Bone marrow (tissue), 2 donors: ENCODE measurements at regions not wholly inside any gene's neighbourhood (a gene's known extent, or its start where the extent isn't known, plus 50 kb on each side); places are given as distances from the start of the nearest gene placed in this dataset.

Experiments used
- DNase-seq, 2 donors: peaks; one replicate each; lab custom pipeline; 2025; lab: John Stamatoyannopoulos, UW

DNA sequence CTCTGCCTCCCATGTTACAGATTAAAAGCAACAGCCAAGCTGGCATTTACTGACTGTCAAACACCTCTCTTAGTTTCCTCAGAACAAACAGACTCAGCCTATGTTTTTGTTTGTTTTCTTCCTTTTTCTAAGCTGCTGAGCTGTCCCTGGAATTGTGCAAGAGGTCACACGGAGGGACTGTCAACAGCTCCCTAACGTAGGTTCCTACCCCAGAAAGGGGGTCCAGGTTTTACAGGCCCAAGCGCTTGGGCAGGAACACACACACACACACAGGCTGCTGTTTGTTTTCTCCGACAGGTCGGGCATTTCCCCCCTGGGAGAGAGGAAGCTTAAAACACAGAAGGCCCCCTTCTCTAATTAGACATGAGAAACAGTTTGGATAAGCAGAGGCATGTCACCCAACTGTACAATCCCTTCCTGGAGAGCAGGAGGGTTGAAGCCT, 739.6 kb upstream of the TBX3 start:
- DNase-seq, result no peak

DNA sequence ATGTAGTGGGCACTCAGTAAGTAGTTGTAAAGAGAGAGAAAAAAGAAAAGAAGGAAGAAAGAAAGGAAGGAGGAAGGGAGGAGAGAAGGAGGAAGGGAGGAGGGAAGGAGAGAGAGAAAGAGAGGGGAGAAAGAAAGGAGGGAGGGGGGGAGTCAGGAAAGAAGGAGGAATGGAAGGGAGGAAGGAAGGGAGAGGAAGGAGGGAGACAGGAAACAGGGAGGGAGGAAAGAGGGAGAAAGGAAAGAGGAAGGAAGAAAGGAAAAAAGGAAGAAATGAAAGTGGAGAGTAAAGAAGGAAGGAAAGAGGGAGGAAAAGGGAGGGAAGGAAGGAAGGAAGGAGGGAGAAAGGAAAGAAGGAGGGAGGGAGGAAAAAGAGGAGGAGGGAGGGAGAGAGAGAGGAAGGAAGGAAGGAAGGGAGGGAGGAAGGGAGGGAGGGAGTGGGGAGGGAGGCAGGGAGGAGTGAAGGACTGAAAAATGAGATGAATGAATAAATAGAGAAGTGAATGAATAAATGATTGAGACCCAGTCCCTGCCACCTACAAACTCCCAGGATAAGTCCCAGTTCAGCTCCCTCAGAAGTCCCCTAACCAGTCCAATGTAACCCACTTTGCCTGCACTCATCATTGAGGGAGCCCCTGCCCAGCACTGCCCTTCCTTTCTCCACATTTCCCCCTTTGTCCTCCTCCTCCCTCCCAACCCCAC, 739.0 kb upstream of the TBX3 start:
- DNase-seq, result no peak

DNA sequence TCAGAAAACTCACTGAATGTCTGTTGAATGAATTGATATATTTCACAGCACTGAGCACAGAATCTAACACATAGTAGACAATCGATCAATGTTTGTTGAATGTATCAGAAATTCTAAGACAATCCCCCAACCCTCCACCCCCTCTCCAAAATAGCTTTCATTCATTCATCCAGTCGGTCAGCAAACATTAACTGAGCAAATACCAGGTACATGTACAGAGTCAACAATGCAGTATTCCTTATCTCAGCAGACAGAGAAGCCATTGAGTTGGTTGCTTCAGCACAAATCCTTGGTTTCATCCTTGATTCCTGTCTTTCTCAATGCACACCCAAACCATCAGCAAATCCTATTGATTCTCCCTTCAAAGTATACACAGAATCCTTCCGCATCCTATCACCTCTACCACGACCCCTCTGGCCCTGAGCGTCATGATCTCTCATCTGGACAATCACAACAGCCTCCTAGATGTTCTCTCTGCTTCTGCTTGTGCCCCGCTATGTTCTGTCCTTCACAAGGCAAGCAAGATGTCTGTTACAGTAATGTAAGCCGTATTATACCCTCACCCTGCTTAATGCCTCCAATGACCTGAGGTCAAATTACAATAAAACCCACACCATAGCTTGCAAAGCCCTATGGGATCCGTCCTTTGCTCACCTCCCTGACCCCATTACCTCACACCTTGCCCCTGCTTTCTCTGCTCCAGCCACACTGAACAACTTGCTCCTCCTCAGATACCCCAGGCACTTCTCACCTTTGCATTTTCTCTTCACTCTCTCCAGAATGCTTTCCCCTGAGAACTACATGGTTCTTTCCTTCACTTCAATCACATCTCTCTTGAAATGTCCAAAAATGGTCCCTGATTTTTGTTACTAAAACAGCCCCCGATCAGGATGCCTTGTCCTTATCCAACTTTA, 738.1 kb upstream of the TBX3 start:
- DNase-seq, result no peak

DNA sequence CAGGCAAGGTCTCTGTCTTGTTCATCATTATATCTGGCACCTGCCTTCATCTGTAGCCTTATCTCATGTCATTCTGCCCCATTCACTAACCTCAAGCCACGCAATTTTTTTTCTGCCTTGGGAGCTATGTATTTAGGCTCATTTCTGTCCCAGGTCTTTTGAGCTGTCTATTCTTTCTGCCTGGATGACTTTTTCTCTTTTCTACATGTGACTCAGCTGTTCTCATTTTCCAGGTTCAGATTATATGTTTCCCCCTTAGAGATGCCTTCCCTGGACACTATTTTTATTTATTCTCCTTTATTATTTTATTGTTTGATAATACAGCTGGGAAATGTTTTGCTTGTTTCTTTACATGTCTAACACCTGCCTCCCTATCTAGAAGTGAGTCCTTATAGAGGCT, 737.4 kb upstream of the TBX3 start:
- DNase-seq, result no peak

DNA sequence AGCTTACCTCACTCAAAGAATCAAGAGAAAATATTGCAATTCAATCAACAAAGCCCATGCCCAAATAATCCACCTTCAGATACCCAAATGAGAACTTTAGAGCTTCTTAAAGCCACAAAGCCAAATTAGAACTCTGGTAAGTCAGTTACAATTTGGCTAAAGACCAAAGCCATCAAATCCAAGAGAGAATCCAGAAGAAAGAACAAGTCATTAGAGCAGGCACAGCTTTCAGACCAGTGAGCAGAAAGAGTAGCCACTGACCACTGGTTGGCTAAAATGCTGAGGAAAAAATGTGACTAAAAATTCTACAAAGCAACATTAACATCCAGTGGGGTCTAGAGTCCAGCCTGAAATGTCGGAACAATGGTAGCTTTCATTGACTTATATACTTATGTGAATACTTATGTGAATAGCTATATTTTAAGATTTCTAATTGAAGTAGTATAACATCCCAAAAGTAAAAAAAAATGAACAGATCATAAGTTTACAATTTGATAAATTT, 735.2 kb upstream of the TBX3 start:
- DNase-seq, result no peak

DNA sequence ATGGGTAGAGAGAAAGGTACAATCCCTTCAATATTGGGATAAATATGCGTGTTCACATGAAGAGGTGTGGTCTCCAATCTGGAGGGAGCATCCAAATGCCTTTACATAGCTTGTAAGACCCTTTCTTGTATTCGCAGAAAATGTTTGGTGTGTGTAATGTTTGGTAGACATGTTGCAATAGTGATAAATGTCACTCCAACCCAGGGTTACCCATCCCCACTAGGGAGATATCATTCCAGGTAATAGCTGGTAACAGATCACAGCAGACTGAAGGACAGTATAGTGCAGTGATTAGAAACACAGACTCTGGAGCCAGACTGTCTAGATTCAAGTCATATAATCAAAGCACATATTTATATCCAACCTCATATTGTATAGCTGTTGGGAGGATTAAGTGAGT, 733.6 kb upstream of the TBX3 start:
- DNase-seq, result no peak

DNA sequence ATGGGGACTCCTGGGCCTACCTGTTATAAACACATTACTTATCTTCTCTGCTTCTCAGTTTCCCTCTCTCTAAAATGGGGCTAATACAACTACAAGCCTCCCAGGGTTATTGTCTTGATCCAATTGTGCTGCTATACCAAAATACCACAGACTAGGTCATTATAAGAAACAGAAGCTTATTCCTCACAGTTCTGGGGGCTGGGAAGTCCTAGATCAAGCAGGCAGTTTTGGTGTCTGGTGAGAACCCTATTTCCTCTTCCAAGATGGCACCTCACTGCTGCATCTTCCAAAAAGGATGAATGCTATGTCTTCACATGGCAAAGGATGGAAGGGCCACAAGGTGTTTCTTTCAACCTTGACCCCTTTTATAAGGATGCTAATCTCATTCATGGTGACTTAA, 732.9 kb upstream of the TBX3 start:
- no peak for DNase-seq

DNA sequence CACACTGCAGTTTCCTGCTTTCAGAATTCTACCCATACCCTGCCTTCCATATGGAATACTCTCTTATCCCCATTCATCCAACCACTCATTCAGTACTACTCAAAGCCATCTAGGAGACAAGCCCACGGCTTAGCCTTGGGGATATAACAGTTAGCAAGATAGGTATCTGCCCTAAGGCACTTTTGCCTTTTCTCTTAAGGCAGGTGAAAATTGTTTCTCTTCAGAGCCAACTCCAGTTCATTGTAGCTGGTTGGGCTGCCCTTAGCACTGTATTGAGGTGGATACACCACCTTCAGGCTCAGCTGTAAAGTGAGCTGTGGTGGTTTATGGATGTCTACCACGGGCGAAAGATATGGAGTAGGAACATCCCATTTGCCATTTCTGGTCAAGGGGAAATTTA, 729.7 kb upstream of the TBX3 start:
- DNase-seq, result no peak

DNA sequence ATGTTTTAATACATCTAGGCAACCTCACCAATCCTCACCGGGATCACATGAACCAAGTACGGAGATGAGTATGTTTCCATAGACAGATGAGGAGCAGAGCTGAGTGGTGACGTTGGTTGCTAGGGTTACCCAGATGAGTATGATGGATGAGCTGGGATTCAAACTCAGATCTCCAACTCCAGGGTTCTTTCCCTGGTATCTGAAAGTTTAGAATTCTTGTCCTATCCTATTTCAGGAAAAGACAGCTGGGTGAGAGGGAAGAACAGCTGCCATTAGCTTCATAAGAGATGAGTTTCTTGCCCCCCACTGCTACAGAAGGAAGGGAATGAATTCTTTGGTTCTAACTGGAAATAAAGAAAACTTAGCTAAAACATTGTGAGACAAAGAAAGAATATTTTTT, 728.9 kb upstream of the TBX3 start:
- no peak for DNase-seq

DNA sequence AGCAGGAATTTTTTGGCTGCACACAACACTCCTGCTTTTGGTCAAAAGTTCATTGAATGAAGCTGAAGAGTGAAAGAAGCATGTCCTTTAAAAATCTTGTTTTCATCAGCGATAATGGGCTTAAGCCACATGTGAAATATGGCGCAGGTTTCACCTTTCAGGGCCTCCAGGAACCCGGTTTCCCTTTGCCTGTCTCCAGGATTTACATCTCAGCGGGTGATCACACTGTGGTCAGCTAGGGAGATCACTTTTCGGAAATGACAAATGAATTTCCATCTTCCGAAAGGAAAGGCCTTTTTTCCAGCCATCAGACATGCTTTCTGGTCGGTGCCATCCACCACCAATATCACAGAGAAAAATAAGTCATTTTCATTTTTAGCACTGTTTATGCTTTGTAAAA, 727.1 kb upstream of the TBX3 start:
- DNase-seq, result no peak

DNA sequence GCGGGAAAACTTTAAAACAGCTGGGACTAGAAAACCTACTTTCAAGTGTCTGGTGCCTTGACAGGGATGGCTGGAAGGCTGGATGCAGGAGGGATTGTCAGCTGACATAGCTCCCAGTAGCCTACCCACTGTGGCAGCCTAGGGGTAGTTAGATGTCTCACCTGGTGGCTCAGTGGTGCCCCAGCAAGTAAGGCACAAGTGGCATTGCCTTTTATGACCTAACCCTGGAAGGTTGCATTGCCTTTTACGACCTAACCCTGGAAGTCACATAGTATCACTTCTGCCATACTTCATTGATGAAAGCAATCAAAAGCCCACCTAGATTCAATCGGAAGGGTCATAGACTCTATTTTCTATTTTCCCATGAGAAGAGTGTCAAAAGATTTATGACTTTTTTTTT, 724.7 kb upstream of the TBX3 start:
- no peak for DNase-seq

DNA sequence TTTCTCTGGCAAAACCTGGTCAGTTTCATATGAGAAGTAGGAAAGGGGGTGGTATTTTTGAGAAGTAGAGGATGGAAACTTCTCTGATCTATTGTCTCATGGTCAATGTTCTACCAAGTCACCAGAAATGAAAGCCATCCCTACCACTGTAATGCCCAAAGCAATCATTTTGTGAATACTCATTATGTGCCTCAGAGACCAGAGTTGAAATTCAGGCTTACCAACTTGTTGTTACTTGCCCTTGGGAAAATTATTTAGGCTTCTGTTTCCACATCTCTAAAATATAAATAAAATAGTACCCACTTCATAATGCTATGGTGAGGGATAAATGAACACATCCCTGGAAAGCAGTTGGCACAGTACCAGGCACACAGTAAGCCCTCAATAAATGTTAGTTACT, 723.7 kb upstream of the TBX3 start:
- no peak for DNase-seq

DNA sequence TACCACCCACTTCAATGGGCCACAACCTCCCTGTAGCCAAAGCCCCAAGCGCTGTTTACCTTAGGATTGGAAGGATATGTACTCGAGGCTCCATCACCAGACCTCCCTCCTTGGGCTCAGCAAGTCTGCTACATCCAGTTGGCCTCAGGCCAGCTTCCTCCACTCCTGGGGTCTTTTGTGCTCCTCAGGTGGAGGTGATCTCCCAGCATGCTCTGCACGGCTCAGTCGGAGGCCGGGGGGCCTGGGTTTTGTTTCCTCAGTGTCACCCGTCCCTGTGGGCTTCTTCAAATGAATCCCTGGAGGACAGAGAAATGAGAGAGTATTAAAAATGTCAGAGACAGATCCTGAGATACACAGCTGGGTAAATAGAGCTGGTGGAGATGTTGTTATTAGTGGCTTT, 723.1 kb upstream of the TBX3 start:
- DNase-seq, result no peak

DNA sequence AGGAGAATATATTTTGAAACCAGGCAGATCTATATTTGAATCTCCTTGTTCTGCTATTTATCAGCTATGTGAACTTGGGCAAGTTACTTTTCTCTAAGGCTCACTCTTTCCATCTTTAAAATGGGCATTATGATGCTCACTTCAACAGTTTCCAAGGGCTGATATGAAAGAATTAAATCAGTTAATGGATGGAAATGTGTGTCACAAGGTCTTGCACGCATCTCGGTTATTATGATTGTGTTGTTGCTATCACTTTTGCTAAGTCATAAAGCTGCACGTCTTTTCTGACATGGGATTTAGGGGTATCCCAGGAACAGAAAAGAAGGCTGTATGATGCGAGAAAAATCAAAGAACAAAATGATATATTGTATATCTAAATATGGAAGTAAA, 721.5 kb upstream of the TBX3 start:
- DNase-seq, result no peak

DNA sequence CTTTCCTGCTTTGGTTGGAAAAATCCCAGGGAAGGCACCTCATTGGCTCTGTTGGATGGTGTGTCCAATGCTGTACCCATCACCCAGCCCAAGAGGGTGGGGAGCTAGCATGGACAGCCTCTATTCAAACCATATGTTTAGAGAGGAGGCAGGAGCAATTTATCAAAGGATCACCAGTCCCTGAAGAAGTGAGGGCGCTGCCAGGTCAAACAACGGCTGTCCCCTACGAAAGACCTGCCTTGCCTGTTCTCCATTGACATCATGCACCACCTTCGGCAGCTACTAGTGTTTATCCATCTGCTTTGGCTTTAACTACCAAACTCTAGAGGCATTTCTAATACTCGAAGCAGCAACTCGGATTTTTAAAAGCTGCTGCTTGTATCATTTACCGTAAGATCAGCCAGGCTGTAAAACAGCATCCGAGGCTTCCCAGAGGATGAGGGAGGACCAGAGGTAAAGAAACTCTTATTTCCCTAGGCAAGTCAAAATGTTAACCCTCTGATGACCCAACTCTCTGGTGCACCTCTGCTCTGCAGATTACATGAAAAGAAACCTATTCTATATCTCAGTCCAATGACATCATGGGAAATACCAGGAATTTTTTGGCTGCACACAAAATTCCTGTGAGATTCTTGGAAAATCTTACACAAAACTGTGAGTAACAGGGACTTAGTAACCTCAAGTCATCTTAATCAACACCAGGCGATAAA, 720.9 kb upstream of the TBX3 start:
- DNase-seq, result no peak

DNA sequence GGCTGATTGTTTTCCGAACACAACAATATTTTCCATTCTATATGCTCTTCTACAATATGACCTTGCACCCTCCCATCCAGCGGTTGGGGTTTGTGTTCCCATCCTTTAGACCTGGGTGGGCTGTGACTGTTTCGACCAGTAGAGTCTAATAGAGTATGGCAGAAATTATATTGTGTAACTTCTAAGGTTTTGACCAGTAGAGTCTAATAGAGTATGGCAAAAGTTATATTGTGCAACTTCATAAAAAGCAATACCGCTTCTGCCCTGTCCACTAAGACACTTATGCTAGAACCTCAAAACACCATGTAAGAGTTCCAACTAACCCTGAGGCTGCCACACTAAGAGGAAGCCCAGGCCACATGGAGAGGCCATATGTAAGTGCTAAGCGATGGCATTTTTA, 719.7 kb upstream of the TBX3 start:
- no peak for DNase-seq

DNA sequence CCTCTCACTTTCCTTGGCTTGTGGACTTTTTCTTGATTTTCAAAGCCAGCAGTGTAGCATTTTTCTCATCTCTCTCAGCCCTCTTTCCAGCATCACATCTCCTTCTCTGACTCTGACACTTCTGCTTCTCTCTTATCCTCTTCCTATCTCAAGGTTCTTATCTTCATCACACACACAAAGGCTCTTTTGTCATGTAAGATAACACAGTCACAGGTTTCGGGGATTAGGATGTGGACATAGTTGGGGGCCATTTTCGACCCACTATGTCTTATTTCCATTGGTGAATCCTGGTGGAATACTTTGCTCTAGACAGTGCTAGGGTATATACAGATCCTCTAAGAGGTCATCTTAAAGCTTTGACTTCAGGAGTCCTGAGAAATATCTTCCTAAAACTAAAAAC, 719.3 kb upstream of the TBX3 start:
- no peak for DNase-seq

DNA sequence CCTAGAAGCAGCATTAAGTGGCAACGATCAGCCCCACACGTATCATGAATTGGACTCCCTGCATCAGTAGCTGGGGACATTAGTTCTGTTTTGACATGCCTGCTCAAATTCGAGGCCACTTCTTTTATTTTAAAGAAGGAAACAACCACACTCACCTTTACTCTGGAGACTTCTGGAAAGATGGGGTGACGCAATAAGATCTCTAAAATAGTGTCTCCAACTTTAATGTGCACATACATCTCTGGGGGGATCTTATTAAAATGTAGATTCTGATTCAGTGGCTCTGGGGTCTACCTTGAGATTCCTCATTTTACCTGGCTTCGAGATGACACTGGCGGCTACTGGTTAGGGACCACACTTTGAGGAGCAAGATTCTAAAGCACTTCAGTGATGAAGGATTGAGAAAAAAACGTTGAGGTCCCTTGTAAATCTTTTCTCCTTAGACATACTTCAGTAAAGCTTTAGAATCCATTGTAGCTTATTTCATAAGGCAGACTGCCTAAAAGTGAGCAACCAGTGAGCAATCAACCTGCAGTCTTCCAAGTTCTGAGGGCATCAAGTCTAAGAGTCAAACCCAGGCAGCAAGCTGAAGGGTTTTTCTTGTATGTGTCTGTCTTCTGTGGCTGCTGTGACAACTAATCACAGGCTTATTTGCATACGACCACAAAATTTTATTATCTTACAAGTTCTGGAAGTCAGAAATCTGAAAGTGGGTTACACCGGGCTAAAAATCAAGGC, 718.6 kb upstream of the TBX3 start:
- DNase-seq, result no peak

DNA sequence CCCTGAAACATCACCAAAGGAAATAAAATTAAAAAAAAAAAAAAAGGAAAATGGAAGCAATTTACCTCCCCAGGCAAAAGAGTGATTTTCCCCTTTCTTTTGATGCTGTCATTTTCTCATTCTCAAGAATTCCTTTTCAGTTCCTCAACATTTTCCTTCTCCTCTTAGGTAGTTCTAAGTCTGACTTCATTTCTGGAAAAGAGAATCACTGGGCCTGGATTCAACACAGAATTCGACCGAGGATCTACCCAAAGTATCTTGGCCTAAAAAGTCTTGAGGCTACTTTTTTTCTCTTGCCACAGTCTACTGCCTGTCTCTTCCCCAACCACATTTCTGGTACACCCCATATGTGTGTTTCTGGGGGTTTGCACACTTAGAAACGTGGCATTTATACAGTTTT, 717.8 kb upstream of the TBX3 start:
- DNase-seq, result no peak

DNA sequence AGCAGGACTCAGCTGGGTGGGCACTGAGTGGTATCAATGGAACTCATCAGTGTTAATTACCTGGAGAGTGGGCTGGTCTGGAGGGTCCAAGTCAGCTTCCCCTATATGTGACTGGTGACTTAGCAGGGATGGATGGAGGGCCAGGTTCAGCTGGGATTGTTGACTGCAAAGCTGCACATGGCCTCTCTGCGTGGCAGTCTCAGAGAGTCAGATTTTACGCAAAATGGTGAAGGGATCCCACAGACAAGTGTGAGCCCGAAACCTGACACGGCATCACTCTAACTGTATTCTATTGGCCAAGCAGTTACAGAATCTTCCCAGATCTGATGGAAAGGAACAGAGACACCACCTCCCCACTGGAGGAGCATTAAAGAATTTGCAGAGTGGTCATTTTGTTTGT, 716.0 kb upstream of the TBX3 start:
- no peak for DNase-seq

DNA sequence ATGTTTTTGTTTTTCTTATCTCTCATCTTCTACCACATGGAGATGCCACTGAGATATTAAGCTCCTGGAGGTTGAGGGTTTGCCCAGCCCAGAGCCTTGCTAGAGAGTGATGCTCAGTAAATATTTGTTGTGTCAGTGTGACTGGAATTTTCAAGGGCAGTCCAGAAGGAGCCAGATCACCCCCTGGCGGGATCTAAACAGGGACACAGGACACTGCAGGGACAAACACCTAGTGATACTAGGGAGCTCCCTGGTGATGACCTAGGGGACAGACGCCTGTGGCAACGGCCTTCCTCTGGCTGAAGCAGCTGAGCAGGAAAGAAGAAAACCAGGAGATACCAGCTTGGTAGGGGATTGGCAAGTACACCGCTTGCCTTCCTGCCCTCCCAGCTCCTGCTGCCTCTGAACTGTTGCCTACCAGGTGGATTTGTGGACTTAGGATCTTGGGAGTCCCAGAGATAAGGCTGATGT, 714.4 kb upstream of the TBX3 start:
- DNase-seq, result no peak

DNA sequence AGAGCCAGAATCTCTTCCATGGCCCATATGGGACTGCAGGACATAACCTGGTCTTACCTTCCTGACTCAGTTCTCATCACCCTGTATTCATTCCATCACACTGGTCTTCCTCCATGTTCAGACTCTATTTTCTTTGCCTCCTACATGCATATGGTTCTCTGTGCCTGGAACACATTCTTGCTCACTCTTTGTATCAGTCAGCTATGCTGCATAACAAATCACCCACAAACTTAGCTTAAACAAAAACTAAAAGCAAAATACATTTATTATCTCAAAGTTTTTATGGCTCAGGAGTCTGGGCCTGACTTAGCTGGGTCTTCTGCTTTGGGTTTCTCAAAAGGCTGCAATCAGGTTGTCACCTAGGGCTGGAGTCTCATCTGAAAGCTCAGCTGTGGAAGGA, 712.6 kb upstream of the TBX3 start:
- DNase-seq, result no peak
